ENCODE measurements at regions not wholly inside any gene's neighbourhood (a gene's known extent, or its start where the extent isn't known, plus 50 kb on each side); places are given as distances from the start of the nearest gene placed in this dataset.

DNA sequence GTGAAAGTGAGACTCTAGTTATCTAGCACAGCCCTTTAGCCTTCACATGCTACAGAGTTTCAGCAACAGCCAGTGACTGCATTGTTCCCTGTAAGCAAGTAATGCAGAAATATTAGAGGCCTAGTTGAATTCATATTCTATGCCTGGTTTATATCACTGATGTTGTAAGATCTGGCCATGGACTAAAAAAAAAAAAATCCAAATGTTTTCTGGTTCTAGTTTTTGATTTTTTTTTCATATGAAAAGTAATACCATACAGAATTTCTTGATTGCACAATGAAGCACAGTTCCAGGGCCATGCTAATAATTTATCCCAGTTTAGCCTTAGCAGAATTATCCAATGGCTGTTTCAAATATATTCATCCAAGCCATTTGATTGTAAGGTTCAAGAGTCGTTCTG, 341.5 kb upstream of the DDHD1 start:
- no peak overlapping the region for H3K4me2 ChIP-seq
- H3K4me1 Mint-ChIP-seq = peaks cover 9% of the 10 kb centered on the region; the same call in 2 of the 3 replicates
- no peak overlapping the region for H3K4me3 Mint-ChIP-seq
- DNase-seq (ENCODE audit: low spot score) = no peak
- H3K36me3 ChIP-seq (ENCODE audit: insufficient read depth) = no peaks in the 10 kb centered on the region
- no peak overlapping the region for H3K4me3 ChIP-seq
- no peak for ATAC-seq
- TF ChIP-seq JUNB (IDR thresholded peaks at IDR 0.05; ENCODE audit: unreplicated experiment) (no peak), CREB1 (CRISPR knock-in tag; IDR thresholded peaks at IDR 0.05; ENCODE audit: low read depth) (no peak), STAT1 (IDR thresholded peaks at IDR 0.05; ENCODE audit: unreplicated experiment) (no peak), EZH2 (IDR thresholded peaks at IDR 0.05; ENCODE audit: low read depth, unreplicated experiment) (no peak), ZNF114 (CRISPR knock-in tag; IDR thresholded peaks at IDR 0.05) (no peak), EZH2phosphoT487 (IDR thresholded peaks at IDR 0.05; ENCODE audit: unreplicated experiment) (no peak), ZNF331 (CRISPR knock-in tag; IDR thresholded peaks at IDR 0.05; ENCODE audit: low read depth) (no peak), POLR2AphosphoS5 (IDR thresholded peaks at IDR 0.05; ENCODE audit: low read depth) (no peak), NANOG (IDR thresholded peaks at IDR 0.05; ENCODE audit: borderline replicate concordance) (no peak)
- TF ChIP-seq, protein P1, sequence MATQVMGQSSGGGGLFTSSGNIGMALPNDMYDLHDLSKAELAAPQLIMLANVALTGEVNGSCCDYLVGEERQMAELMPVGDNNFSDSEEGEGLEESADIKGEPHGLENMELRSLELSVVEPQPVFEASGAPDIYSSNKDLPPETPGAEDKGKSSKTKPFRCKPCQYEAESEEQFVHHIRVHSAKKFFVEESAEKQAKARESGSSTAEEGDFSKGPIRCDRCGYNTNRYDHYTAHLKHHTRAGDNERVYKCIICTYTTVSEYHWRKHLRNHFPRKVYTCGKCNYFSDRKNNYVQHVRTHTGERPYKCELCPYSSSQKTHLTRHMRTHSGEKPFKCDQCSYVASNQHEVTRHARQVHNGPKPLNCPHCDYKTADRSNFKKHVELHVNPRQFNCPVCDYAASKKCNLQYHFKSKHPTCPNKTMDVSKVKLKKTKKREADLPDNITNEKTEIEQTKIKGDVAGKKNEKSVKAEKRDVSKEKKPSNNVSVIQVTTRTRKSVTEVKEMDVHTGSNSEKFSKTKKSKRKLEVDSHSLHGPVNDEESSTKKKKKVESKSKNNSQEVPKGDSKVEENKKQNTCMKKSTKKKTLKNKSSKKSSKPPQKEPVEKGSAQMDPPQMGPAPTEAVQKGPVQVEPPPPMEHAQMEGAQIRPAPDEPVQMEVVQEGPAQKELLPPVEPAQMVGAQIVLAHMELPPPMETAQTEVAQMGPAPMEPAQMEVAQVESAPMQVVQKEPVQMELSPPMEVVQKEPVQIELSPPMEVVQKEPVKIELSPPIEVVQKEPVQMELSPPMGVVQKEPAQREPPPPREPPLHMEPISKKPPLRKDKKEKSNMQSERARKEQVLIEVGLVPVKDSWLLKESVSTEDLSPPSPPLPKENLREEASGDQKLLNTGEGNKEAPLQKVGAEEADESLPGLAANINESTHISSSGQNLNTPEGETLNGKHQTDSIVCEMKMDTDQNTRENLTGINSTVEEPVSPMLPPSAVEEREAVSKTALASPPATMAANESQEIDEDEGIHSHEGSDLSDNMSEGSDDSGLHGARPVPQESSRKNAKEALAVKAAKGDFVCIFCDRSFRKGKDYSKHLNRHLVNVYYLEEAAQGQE (IDR thresholded peaks at IDR 0.05; ENCODE audit: unreplicated experiment) = no peak
- TF ChIP-seq, protein P2, sequence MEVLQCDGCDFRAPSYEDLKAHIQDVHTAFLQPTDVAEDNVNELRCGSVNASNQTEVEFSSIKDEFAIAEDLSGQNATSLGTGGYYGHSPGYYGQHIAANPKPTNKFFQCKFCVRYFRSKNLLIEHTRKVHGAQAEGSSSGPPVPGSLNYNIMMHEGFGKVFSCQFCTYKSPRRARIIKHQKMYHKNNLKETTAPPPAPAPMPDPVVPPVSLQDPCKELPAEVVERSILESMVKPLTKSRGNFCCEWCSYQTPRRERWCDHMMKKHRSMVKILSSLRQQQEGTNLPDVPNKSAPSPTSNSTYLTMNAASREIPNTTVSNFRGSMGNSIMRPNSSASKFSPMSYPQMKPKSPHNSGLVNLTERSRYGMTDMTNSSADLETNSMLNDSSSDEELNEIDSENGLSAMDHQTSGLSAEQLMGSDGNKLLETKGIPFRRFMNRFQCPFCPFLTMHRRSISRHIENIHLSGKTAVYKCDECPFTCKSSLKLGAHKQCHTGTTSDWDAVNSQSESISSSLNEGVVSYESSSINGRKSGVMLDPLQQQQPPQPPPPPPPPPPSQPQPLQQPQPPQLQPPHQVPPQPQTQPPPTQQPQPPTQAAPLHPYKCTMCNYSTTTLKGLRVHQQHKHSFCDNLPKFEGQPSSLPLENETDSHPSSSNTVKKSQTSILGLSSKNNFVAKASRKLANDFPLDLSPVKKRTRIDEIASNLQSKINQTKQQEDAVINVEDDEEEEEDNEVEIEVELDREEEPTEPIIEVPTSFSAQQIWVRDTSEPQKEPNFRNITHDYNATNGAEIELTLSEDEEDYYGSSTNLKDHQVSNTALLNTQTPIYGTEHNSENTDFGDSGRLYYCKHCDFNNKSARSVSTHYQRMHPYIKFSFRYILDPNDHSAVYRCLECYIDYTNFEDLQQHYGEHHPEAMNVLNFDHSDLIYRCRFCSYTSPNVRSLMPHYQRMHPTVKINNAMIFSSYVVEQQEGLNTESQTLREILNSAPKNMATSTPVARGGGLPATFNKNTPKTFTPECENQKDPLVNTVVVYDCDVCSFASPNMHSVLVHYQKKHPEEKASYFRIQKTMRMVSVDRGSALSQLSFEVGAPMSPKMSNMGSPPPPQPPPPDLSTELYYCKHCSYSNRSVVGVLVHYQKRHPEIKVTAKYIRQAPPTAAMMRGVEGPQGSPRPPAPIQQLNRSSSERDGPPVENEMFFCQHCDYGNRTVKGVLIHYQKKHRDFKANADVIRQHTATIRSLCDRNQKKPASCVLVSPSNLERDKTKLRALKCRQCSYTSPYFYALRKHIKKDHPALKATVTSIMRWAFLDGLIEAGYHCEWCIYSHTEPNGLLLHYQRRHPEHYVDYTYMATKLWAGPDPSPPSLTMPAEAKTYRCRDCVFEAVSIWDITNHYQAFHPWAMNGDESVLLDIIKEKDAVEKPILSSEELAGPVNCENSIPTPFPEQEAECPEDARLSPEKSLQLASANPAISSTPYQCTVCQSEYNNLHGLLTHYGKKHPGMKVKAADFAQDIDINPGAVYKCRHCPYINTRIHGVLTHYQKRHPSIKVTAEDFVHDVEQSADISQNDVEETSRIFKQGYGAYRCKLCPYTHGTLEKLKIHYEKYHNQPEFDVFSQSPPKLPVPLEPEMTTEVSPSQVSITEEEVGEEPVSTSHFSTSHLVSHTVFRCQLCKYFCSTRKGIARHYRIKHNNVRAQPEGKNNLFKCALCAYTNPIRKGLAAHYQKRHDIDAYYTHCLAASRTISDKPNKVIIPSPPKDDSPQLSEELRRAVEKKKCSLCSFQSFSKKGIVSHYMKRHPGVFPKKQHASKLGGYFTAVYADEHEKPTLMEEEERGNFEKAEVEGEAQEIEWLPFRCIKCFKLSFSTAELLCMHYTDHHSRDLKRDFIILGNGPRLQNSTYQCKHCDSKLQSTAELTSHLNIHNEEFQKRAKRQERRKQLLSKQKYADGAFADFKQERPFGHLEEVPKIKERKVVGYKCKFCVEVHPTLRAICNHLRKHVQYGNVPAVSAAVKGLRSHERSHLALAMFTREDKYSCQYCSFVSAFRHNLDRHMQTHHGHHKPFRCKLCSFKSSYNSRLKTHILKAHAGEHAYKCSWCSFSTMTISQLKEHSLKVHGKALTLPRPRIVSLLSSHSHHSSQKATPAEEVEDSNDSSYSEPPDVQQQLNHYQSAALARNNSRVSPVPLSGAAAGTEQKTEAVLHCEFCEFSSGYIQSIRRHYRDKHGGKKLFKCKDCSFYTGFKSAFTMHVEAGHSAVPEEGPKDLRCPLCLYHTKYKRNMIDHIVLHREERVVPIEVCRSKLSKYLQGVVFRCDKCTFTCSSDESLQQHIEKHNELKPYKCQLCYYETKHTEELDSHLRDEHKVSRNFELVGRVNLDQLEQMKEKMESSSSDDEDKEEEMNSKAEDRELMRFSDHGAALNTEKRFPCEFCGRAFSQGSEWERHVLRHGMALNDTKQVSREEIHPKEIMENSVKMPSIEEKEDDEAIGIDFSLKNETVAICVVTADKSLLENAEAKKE (CRISPR knock-in tag; IDR thresholded peaks at IDR 0.05) = no peak
- TF ChIP-seq, protein P3, sequence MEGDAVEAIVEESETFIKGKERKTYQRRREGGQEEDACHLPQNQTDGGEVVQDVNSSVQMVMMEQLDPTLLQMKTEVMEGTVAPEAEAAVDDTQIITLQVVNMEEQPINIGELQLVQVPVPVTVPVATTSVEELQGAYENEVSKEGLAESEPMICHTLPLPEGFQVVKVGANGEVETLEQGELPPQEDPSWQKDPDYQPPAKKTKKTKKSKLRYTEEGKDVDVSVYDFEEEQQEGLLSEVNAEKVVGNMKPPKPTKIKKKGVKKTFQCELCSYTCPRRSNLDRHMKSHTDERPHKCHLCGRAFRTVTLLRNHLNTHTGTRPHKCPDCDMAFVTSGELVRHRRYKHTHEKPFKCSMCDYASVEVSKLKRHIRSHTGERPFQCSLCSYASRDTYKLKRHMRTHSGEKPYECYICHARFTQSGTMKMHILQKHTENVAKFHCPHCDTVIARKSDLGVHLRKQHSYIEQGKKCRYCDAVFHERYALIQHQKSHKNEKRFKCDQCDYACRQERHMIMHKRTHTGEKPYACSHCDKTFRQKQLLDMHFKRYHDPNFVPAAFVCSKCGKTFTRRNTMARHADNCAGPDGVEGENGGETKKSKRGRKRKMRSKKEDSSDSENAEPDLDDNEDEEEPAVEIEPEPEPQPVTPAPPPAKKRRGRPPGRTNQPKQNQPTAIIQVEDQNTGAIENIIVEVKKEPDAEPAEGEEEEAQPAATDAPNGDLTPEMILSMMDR (conservative IDR thresholded peaks at IDR 0.05; ENCODE audit: low read depth in 2 of 2) = no peak
- TF ChIP-seq, protein P4, sequence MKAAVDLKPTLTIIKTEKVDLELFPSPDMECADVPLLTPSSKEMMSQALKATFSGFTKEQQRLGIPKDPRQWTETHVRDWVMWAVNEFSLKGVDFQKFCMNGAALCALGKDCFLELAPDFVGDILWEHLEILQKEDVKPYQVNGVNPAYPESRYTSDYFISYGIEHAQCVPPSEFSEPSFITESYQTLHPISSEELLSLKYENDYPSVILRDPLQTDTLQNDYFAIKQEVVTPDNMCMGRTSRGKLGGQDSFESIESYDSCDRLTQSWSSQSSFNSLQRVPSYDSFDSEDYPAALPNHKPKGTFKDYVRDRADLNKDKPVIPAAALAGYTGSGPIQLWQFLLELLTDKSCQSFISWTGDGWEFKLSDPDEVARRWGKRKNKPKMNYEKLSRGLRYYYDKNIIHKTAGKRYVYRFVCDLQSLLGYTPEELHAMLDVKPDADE (IDR thresholded peaks at IDR 0.05) = no peak
- H3F3A ChIP-seq (replicated peaks; ENCODE audit: low read depth) = no peaks in the 10 kb centered on the region
- H3K9me2 ChIP-seq (ENCODE audit: insufficient read depth) = peaks cover 7% of the 10 kb centered on the region; the same call in 1 of the 2 replicates
- no peaks in the 10 kb centered on the region for H3K79me2 ChIP-seq (replicated peaks; ENCODE audit: insufficient read depth)
- H3K9me3 Mint-ChIP-seq = no peaks in the 10 kb centered on the region
- no peak overlapping the region for H3K27ac ChIP-seq (ENCODE audit: low read depth)
- H3K27me3 ChIP-seq (ENCODE audit: insufficient read depth) = no peaks in the 10 kb centered on the region
- H4K20me1 ChIP-seq (replicated peaks; ENCODE audit: insufficient read depth) = no peaks in the 10 kb centered on the region
- no peak overlapping the region for H3K27ac Mint-ChIP-seq
- H3K36me3 Mint-ChIP-seq (ENCODE audit: low read depth) = no peaks in the 10 kb centered on the region
- no peak overlapping the region for H2AFZ ChIP-seq
- H3K27me3 Mint-ChIP-seq (ENCODE audit: insufficient read depth, low read depth, poor library complexity) = no peaks in the 10 kb centered on the region
- peaks cover 10% of the 10 kb centered on the region; the same call in 1 of the 2 replicates for H3K4me1 ChIP-seq (ENCODE audit: insufficient read depth)

Measured in GM23338 (cell line).